ENCODE measurements at regions not wholly inside any gene's neighbourhood (a gene's known extent, or its start where the extent isn't known, plus 50 kb on each side); places are given as distances from the start of the nearest gene placed in this dataset.

- Histone ChIP-seq H4K8ac (ENCODE audit: low read depth, low read length) (no peak overlapping the region), H3K14ac (ENCODE audit: low read length) (no peak overlapping the region), H3K79me1 (ENCODE audit: low read length) (no peaks in the 10 kb centered on the region), H3K4me3 (ENCODE audit: low read depth, low read length) (no peak overlapping the region), H3K4me1 (ENCODE audit: control insufficient read depth in 1 of 2, insufficient read depth in 2 of 2, low read length in 2 of 2) (no peaks in the 10 kb centered on the region), H3K9ac (ENCODE audit: low read length) (peak overlapping the region; percentile 41), H3K9me3 (ENCODE audit: insufficient read depth, low read depth, low read length) (no peaks in the 10 kb centered on the region), H3K23ac (ENCODE audit: low read length) (no peak overlapping the region), H2BK120ac (ENCODE audit: insufficient read depth, low read length, poor library complexity) (no peak overlapping the region), H2BK12ac (ENCODE audit: low read length) (no peak overlapping the region), H3K27ac (ENCODE audit: low read depth, low read length) (no peak overlapping the region), H2BK5ac (ENCODE audit: low read depth, low read length, poor library complexity) (no peak overlapping the region), H4K12ac (ENCODE audit: low read depth, low read length) (no peak overlapping the region), H3K79me2 (ENCODE audit: control insufficient read depth, insufficient read depth, low read length, poor library complexity) (no peaks in the 10 kb centered on the region), H3K27me3 (ENCODE audit: insufficient read depth, low read length) (no peaks in the 10 kb centered on the region), H3K4ac (ENCODE audit: low read depth, low read length) (no peak overlapping the region), H3K18ac (ENCODE audit: low read length) (no peak overlapping the region), H3K36me3 (ENCODE audit: control insufficient read depth in 1 of 2, insufficient read depth in 2 of 2, low read length in 2 of 2) (peaks cover 0 to 5% of the 10 kb centered on the region in 2 experiments), H3K4me2 (ENCODE audit: low read length) (no peak overlapping the region), H2AK5ac (ENCODE audit: low read length) (no peak overlapping the region), H4K91ac (ENCODE audit: low read depth, low read length) (no peak overlapping the region), H2AFZ (ENCODE audit: insufficient read depth, low read length, poor library complexity) (no peak overlapping the region)
- DNase-seq: no peak
- WGBS (ENCODE audit: extremely low coverage, insufficient coverage, insufficient read length): no CpG with 5 or more reads among the region's 3 CpGs
Observed at GRCh38 chr5:168214071-168214470, 77.4 kb upstream of the WWC1 start.

DNA sequence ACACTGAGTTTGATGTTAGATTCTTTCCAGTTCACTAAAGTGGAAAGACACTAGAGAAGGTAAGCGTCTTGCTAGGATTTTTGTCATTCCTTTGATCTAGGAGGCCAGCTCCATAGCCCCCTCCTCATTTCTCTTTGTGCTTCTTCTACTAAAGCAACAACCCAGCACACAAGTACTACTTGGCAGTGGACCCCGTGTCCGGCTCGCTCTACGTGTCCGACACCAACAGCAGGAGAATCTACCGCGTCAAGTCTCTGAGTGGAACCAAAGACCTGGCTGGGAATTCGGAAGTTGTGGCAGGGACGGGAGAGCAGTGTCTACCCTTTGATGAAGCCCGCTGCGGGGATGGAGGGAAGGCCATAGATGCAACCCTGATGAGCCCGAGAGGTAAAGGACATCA, 76.6 kb upstream of the WWC1 start:
- no peak overlapping the region for H3K9ac ChIP-seq (ENCODE audit: low read length)
- no peaks in the 10 kb centered on the region for H3K4me1 ChIP-seq (ENCODE audit: control insufficient read depth in 1 of 2, insufficient read depth in 2 of 2, low read length in 2 of 2)
- H3K4me3 ChIP-seq (ENCODE audit: low read depth, low read length): no peak overlapping the region
- no peak overlapping the region for H2BK5ac ChIP-seq (ENCODE audit: low read depth, low read length, poor library complexity)
- no peaks in the 10 kb centered on the region for H3K79me2 ChIP-seq (ENCODE audit: control insufficient read depth, insufficient read depth, low read length, poor library complexity)
- H2AFZ ChIP-seq (ENCODE audit: insufficient read depth, low read length, poor library complexity): no peak overlapping the region
- H3K27me3 ChIP-seq (ENCODE audit: insufficient read depth, low read length): no peaks in the 10 kb centered on the region
- no peak overlapping the region for H3K27ac ChIP-seq (ENCODE audit: low read depth, low read length)
- H3K18ac ChIP-seq (ENCODE audit: low read length): no peak overlapping the region
- H3K14ac ChIP-seq (ENCODE audit: low read length): no peak overlapping the region
- no peak overlapping the region for H4K91ac ChIP-seq (ENCODE audit: low read depth, low read length)
- peaks cover 0 to 5% of the 10 kb centered on the region in 2 experiments for H3K36me3 ChIP-seq (ENCODE audit: control insufficient read depth in 1 of 2, insufficient read depth in 2 of 2, low read length in 2 of 2)
- H4K8ac ChIP-seq (ENCODE audit: low read depth, low read length): no peak overlapping the region
- no peak overlapping the region for H3K4me2 ChIP-seq (ENCODE audit: low read length)
- no peaks in the 10 kb centered on the region for H3K9me3 ChIP-seq (ENCODE audit: insufficient read depth, low read depth, low read length)
- WGBS (ENCODE audit: extremely low coverage, insufficient coverage, insufficient read length): no CpG with 5 or more reads among the region's 13 CpGs
- no peak for DNase-seq
- no peak overlapping the region for H3K23ac ChIP-seq (ENCODE audit: low read length)
- no peak overlapping the region for H2AK5ac ChIP-seq (ENCODE audit: low read length)
- H2BK120ac ChIP-seq (ENCODE audit: insufficient read depth, low read length, poor library complexity): no peak overlapping the region
- no peak overlapping the region for H2BK12ac ChIP-seq (ENCODE audit: low read length)
- no peak overlapping the region for H4K12ac ChIP-seq (ENCODE audit: low read depth, low read length)
- H3K79me1 ChIP-seq (ENCODE audit: low read length): peaks cover 2% of the 10 kb centered on the region
- no peak overlapping the region for H3K4ac ChIP-seq (ENCODE audit: low read depth, low read length)

DNA sequence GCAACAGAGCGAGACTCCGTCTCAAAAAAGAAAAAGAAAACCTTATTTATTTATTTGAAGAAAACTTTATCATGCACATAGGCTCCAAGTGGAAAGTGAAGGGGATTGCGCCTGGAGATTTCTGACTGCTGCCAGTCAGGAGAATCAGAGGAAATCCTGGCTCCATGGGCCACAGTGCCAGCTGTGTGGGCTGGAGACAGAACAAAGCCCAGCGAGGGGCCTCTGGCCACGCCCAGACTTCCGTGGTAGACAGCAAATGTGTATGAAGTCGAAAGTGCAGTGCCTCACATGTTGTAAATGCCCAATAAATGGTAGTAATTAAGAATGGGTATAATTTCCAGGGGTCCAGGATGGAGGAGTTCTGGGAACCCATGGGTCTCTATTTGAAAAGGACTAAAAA, 75.8 kb upstream of the WWC1 start:
- Histone ChIP-seq H3K4ac (ENCODE audit: low read depth, low read length) (no peak overlapping the region), H3K4me1 (ENCODE audit: control insufficient read depth in 1 of 2, insufficient read depth in 2 of 2, low read length in 2 of 2) (no peaks in the 10 kb centered on the region)
- no CpG with 5 or more reads among the region's 7 CpGs for WGBS (ENCODE audit: extremely low coverage, insufficient coverage, insufficient read length)

GRCh38 chr5:168216989-168217388, 74.5 kb upstream of the WWC1 start:
- Histone ChIP-seq H3K9ac (ENCODE audit: low read length) (no peak overlapping the region), H3K23ac (ENCODE audit: low read length) (no peak overlapping the region), H2AFZ (ENCODE audit: insufficient read depth, low read length, poor library complexity) (no peak overlapping the region), H2BK12ac (ENCODE audit: low read length) (no peak overlapping the region), H3K27me3 (ENCODE audit: insufficient read depth, low read length) (no peaks in the 10 kb centered on the region), H3K4ac (ENCODE audit: low read depth, low read length) (no peak overlapping the region), H3K4me3 (ENCODE audit: low read depth, low read length) (no peak overlapping the region), H2AK5ac (ENCODE audit: low read length) (no peak overlapping the region), H4K8ac (ENCODE audit: low read depth, low read length) (no peak overlapping the region), H2BK5ac (ENCODE audit: low read depth, low read length, poor library complexity) (no peak overlapping the region), H2BK120ac (ENCODE audit: insufficient read depth, low read length, poor library complexity) (no peak overlapping the region), H3K79me2 (ENCODE audit: control insufficient read depth, insufficient read depth, low read length, poor library complexity) (no peaks in the 10 kb centered on the region), H3K27ac (ENCODE audit: low read depth, low read length) (no peak overlapping the region), H3K18ac (ENCODE audit: low read length) (no peak overlapping the region), H3K9me3 (ENCODE audit: insufficient read depth, low read depth, low read length) (no peaks in the 10 kb centered on the region), H3K79me1 (ENCODE audit: low read length) (peaks cover 2% of the 10 kb centered on the region), H3K36me3 (ENCODE audit: control insufficient read depth in 1 of 2, insufficient read depth in 2 of 2, low read length in 2 of 2) (peaks cover 0 to 5% of the 10 kb centered on the region in 2 experiments), H4K91ac (ENCODE audit: low read depth, low read length) (no peak overlapping the region), H3K4me2 (ENCODE audit: low read length) (no peak overlapping the region), H3K4me1 (ENCODE audit: control insufficient read depth in 1 of 2, insufficient read depth in 2 of 2, low read length in 2 of 2) (no peaks in the 10 kb centered on the region), H3K14ac (ENCODE audit: low read length) (no peak overlapping the region), H4K12ac (ENCODE audit: low read depth, low read length) (no peak overlapping the region)
- WGBS (ENCODE audit: extremely low coverage, insufficient coverage, insufficient read length): no CpG with 5 or more reads among the region's 2 CpGs
- no peak for DNase-seq

More for the DNA sequence above, 75.8 kb upstream of the WWC1 start:
- Histone ChIP-seq H3K9me3 (ENCODE audit: insufficient read depth, low read depth, low read length) (no peaks in the 10 kb centered on the region), H3K23ac (ENCODE audit: low read length) (no peak overlapping the region), H4K91ac (ENCODE audit: low read depth, low read length) (no peak overlapping the region), H3K14ac (ENCODE audit: low read length) (no peak overlapping the region), H2BK5ac (ENCODE audit: low read depth, low read length, poor library complexity) (no peak overlapping the region), H3K4me2 (ENCODE audit: low read length) (no peak overlapping the region), H2AFZ (ENCODE audit: insufficient read depth, low read length, poor library complexity) (no peak overlapping the region), H2AK5ac (ENCODE audit: low read length) (no peak overlapping the region), H3K36me3 (ENCODE audit: control insufficient read depth in 1 of 2, insufficient read depth in 2 of 2, low read length in 2 of 2) (peaks cover 0 to 5% of the 10 kb centered on the region in 2 experiments), H4K8ac (ENCODE audit: low read depth, low read length) (no peak overlapping the region), H4K12ac (ENCODE audit: low read depth, low read length) (no peak overlapping the region), H3K27ac (ENCODE audit: low read depth, low read length) (no peak overlapping the region), H3K18ac (ENCODE audit: low read length) (no peak overlapping the region), H3K9ac (ENCODE audit: low read length) (no peak overlapping the region), H3K4me3 (ENCODE audit: low read depth, low read length) (no peak overlapping the region), H3K79me1 (ENCODE audit: low read length) (peaks cover 2% of the 10 kb centered on the region), H2BK12ac (ENCODE audit: low read length) (no peak overlapping the region), H3K27me3 (ENCODE audit: insufficient read depth, low read length) (no peaks in the 10 kb centered on the region), H3K79me2 (ENCODE audit: control insufficient read depth, insufficient read depth, low read length, poor library complexity) (no peaks in the 10 kb centered on the region), H2BK120ac (ENCODE audit: insufficient read depth, low read length, poor library complexity) (no peak overlapping the region)
- DNase-seq: no peak

Measured in trophoblast cell (in vitro differentiated cells and primary cell).